ENCODE measurements at regions not wholly inside any gene's neighbourhood (a gene's known extent, or its start where the extent isn't known, plus 50 kb on each side); places are given as distances from the start of the nearest gene placed in this dataset.

GRCh38 chr6:16932920-16933319, 168.9 kb upstream of the STMND1 start:
- TF ChIP-seq, protein P1, sequence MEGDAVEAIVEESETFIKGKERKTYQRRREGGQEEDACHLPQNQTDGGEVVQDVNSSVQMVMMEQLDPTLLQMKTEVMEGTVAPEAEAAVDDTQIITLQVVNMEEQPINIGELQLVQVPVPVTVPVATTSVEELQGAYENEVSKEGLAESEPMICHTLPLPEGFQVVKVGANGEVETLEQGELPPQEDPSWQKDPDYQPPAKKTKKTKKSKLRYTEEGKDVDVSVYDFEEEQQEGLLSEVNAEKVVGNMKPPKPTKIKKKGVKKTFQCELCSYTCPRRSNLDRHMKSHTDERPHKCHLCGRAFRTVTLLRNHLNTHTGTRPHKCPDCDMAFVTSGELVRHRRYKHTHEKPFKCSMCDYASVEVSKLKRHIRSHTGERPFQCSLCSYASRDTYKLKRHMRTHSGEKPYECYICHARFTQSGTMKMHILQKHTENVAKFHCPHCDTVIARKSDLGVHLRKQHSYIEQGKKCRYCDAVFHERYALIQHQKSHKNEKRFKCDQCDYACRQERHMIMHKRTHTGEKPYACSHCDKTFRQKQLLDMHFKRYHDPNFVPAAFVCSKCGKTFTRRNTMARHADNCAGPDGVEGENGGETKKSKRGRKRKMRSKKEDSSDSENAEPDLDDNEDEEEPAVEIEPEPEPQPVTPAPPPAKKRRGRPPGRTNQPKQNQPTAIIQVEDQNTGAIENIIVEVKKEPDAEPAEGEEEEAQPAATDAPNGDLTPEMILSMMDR (IDR thresholded peaks at IDR 0.05; ENCODE audit: poor library complexity, severe bottlenecking): no peak
- TF ChIP-seq, protein P2, sequence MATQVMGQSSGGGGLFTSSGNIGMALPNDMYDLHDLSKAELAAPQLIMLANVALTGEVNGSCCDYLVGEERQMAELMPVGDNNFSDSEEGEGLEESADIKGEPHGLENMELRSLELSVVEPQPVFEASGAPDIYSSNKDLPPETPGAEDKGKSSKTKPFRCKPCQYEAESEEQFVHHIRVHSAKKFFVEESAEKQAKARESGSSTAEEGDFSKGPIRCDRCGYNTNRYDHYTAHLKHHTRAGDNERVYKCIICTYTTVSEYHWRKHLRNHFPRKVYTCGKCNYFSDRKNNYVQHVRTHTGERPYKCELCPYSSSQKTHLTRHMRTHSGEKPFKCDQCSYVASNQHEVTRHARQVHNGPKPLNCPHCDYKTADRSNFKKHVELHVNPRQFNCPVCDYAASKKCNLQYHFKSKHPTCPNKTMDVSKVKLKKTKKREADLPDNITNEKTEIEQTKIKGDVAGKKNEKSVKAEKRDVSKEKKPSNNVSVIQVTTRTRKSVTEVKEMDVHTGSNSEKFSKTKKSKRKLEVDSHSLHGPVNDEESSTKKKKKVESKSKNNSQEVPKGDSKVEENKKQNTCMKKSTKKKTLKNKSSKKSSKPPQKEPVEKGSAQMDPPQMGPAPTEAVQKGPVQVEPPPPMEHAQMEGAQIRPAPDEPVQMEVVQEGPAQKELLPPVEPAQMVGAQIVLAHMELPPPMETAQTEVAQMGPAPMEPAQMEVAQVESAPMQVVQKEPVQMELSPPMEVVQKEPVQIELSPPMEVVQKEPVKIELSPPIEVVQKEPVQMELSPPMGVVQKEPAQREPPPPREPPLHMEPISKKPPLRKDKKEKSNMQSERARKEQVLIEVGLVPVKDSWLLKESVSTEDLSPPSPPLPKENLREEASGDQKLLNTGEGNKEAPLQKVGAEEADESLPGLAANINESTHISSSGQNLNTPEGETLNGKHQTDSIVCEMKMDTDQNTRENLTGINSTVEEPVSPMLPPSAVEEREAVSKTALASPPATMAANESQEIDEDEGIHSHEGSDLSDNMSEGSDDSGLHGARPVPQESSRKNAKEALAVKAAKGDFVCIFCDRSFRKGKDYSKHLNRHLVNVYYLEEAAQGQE (IDR thresholded peaks at IDR 0.05; ENCODE audit: borderline replicate concordance): peak; percentile 79
- TF ChIP-seq EP300 (conservative IDR thresholded peaks at IDR 0.05; ENCODE audit: poor library complexity, severe bottlenecking) (no peak), EZH2 (IDR thresholded peaks at IDR 0.05; ENCODE audit: borderline replicate concordance, insufficient read depth, low read length, poor library complexity, severe bottlenecking) (no peak), SMC3 (conservative IDR thresholded peaks at IDR 0.05; ENCODE audit: poor library complexity) (no peak), RAD21 (conservative IDR thresholded peaks at IDR 0.05) (no peak)
